SJCRH30 (cell line): ENCODE measurements at regions not wholly inside any gene's neighbourhood (a gene's known extent, or its start where the extent isn't known, plus 50 kb on each side); places are given as distances from the start of the nearest gene placed in this dataset.

Experiments
- DNase-seq, 2 experiments: peaks; one replicate each; pipeline ENCODE4 v3.0.0-alpha.2; 2015 to 2020
- H3K27ac ChIP-seq: fragments of 250-450 bp; sonication (Bioruptor Pico); 2 replicates; pipeline ENCODE4 v1.5.1; 2020; ENCODE audit warnings: mild to moderate bottlenecking, moderate library complexity
- H3K27me3 ChIP-seq: fragments of 250-450 bp; sonication (Bioruptor Pico); 2 replicates; pipeline ENCODE4 v1.5.1; 2020; ENCODE audit warnings: mild to moderate bottlenecking, moderate library complexity
- H3K36me3 ChIP-seq: fragments of 250-450 bp; sonication (Bioruptor Pico); 2 replicates; pipeline ENCODE4 v1.5.1; 2020; ENCODE audit warnings: mild to moderate bottlenecking, moderate library complexity
- H3K4me1 ChIP-seq: fragments of 250-450 bp; sonication (Bioruptor Pico); 2 replicates; pipeline ENCODE4 v1.5.1; 2020; ENCODE audit warnings: mild to moderate bottlenecking, moderate library complexity
- H3K4me3 ChIP-seq: fragments of 250-450 bp; sonication (Bioruptor Pico); 2 replicates; pipeline ENCODE4 v1.5.1; 2020; ENCODE audit warnings: mild to moderate bottlenecking, moderate library complexity
- H3K9me3 ChIP-seq: fragments of 250-450 bp; sonication (Bioruptor Pico); replicated peaks from 2 replicates; pipeline ENCODE4 v1.5.1; 2020; ENCODE audit warnings: mild to moderate bottlenecking, moderate library complexity

- Histone ChIP-seq H3K36me3 (no peaks in the 10 kb centered on the region), H3K27ac (no peak overlapping the region), H3K9me3 (no peaks in the 10 kb centered on the region), H3K4me1 (no peaks in the 10 kb centered on the region), H3K4me3 (no peak overlapping the region), H3K27me3 (no peaks in the 10 kb centered on the region)
- DNase-seq = no peak
These were observed 61.5 kb upstream of the RAPGEF2 start for GRCh38 chr4:159041054-159042034.

- H3K4me3 ChIP-seq = no peak overlapping the region
- H3K36me3 ChIP-seq = no peaks in the 10 kb centered on the region
- H3K27ac ChIP-seq = no peak overlapping the region
- DNase-seq = peak in 1 of 2 experiments; percentile 3
- no peaks in the 10 kb centered on the region for H3K9me3 ChIP-seq
- H3K27me3 ChIP-seq = no peaks in the 10 kb centered on the region
- no peaks in the 10 kb centered on the region for H3K4me1 ChIP-seq
These were observed 60.7 kb upstream of the RAPGEF2 start for GRCh38 chr4:159042097-159042605.

GRCh38 chr4:159042868-159043267 is 60.0 kb upstream of the RAPGEF2 start:
- no peaks in the 10 kb centered on the region for H3K9me3 ChIP-seq
- no peaks in the 10 kb centered on the region for H3K36me3 ChIP-seq
- H3K27ac ChIP-seq = no peak overlapping the region
- H3K4me3 ChIP-seq = no peak overlapping the region
- no peak for DNase-seq
- H3K4me1 ChIP-seq = no peaks in the 10 kb centered on the region
- H3K27me3 ChIP-seq = no peaks in the 10 kb centered on the region

GRCh38 chr4:159043861-159044260 is 59.0 kb upstream of the RAPGEF2 start:
- Histone ChIP-seq H3K4me3 (no peak overlapping the region), H3K4me1 (no peaks in the 10 kb centered on the region), H3K36me3 (no peaks in the 10 kb centered on the region), H3K27ac (no peak overlapping the region), H3K9me3 (no peaks in the 10 kb centered on the region), H3K27me3 (no peaks in the 10 kb centered on the region)
- DNase-seq = no peak

GRCh38 chr4:159045321-159045720 is 57.6 kb upstream of the RAPGEF2 start:
- Histone ChIP-seq H3K4me3 (no peak overlapping the region), H3K4me1 (no peaks in the 10 kb centered on the region), H3K36me3 (no peaks in the 10 kb centered on the region), H3K9me3 (no peaks in the 10 kb centered on the region), H3K27ac (no peak overlapping the region), H3K27me3 (no peaks in the 10 kb centered on the region)
- no peak for DNase-seq

GRCh38 chr4:159046683-159047082 is 56.2 kb upstream of the RAPGEF2 start:
- Histone ChIP-seq H3K27ac (no peak overlapping the region), H3K4me1 (no peaks in the 10 kb centered on the region), H3K4me3 (no peak overlapping the region), H3K36me3 (no peaks in the 10 kb centered on the region), H3K9me3 (no peaks in the 10 kb centered on the region), H3K27me3 (no peaks in the 10 kb centered on the region)
- no peak for DNase-seq

- Histone ChIP-seq H3K9me3 (no peaks in the 10 kb centered on the region), H3K27me3 (no peaks in the 10 kb centered on the region), H3K4me3 (no peak overlapping the region), H3K4me1 (no peaks in the 10 kb centered on the region), H3K36me3 (no peaks in the 10 kb centered on the region), H3K27ac (no peak overlapping the region)
- DNase-seq = no peak
These were observed 55.3 kb upstream of the RAPGEF2 start for GRCh38 chr4:159047478-159048165.

- Histone ChIP-seq H3K4me1 (no peaks in the 10 kb centered on the region), H3K9me3 (no peaks in the 10 kb centered on the region), H3K27ac (no peak overlapping the region), H3K36me3 (no peaks in the 10 kb centered on the region), H3K27me3 (no peaks in the 10 kb centered on the region), H3K4me3 (peak overlapping the region; percentile 27)
- DNase-seq = peak; percentile 30 to 56
These were observed 54.6 kb upstream of the RAPGEF2 start for GRCh38 chr4:159048166-159048886.

- Histone ChIP-seq H3K27ac (no peak overlapping the region), H3K27me3 (no peaks in the 10 kb centered on the region), H3K4me3 (no peak overlapping the region), H3K9me3 (no peaks in the 10 kb centered on the region), H3K36me3 (no peaks in the 10 kb centered on the region), H3K4me1 (no peaks in the 10 kb centered on the region)
- no peak for DNase-seq
These were observed 53.0 kb upstream of the RAPGEF2 start for GRCh38 chr4:159049780-159050375.

- no peaks in the 10 kb centered on the region for H3K4me1 ChIP-seq
- H3K4me3 ChIP-seq = no peak overlapping the region
- no peaks in the 10 kb centered on the region for H3K27me3 ChIP-seq
- H3K9me3 ChIP-seq = no peaks in the 10 kb centered on the region
- no peaks in the 10 kb centered on the region for H3K36me3 ChIP-seq
- no peak for DNase-seq
- no peak overlapping the region for H3K27ac ChIP-seq
These were observed 51.4 kb upstream of the RAPGEF2 start for GRCh38 chr4:159051245-159052071.

- H3K36me3 ChIP-seq = no peaks in the 10 kb centered on the region
- no peak overlapping the region for H3K4me3 ChIP-seq
- H3K27me3 ChIP-seq = no peaks in the 10 kb centered on the region
- H3K27ac ChIP-seq = no peak overlapping the region
- H3K9me3 ChIP-seq = no peaks in the 10 kb centered on the region
- H3K4me1 ChIP-seq = no peaks in the 10 kb centered on the region
- no peak for DNase-seq
These were observed 50.6 kb upstream of the RAPGEF2 start for GRCh38 chr4:159052315-159052714.
